GM23248 (cell line): ENCODE measurements at regions not wholly inside any gene's neighbourhood (a gene's known extent, or its start where the extent isn't known, plus 50 kb on each side); places are given as distances from the start of the nearest gene placed in this dataset.
"Not testable (repeated sequence)": the region's sequence is repeated elsewhere in the genome, so short reads cannot be mapped to it uniquely, and the experiment has no call there.

ENCODE experiments used
- EZH2 ChIP-seq: fragments of 200-600 bp; sonication (generic); IDR thresholded peaks from 2 replicates; pipeline ENCODE4 v1.6.1; 2018; ENCODE audit warnings: antibody characterized with exemption, mild to moderate bottlenecking; ENCODE audit not compliant: insufficient read depth, poor library complexity, severe bottlenecking
- EZH2phosphoT487 ChIP-seq: fragments of 200-600 bp; sonication (generic); IDR thresholded peaks from 2 replicates; pipeline ENCODE4 v1.6.1; 2018; ENCODE audit warnings: antibody characterized with exemption, moderate library complexity, mild to moderate bottlenecking, low read depth; ENCODE audit not compliant: insufficient read depth

DNA sequence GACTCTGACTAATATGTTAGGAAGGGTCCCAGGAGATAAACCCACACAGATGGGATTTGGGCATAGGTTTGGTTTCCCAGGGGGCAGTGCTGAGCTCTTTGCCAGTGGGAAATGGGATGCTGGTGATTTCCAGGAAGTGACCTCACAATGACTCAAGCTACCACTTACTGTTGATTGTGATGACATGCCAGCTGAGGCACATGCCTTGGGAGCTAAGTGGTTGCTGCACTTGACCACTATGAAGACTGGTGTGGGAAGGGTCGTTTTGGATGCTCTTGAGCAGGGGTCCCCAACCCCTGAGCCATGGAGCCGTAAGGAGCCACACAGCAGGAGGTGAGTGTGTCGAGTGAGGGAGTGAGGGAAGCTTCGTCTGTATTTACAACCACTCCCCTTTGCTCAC, 159.0 kb upstream of the CDK13 start:
- TF ChIP-seq EZH2phosphoT487, EZH2: not testable (repeated sequence)
